GM18519 (cell line): ENCODE measurements at regions not wholly inside any gene's neighbourhood (a gene's known extent, or its start where the extent isn't known, plus 50 kb on each side); places are given as distances from the start of the nearest gene placed in this dataset.

ENCODE experiments used
- ATAC-seq: cut with Tn5 transposase; IDR thresholded peaks from one replicate; pipeline ENCODE4 v1.9.1; 2021; ENCODE audit warnings: mild to moderate bottlenecking, moderate library complexity; ENCODE audit not compliant: unreplicated experiment, low FRiP score

DNA sequence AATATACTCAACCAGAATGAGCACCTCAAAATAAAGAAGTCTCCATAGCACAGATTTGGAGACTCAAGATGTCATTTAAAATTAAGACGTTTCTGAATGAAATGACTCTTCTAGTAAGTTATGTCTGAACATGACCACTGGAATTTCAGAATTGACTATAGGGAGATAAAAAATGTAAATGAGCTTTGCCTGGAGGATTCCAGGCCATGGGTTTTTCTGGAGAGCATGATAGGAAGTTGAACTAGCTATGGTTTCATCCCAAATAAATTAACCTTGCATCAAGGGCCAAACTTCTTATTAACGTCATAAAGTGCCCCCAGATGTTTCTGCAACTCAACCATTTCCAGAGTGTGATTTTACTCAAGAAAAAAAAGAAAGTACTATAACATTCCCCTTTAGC lies 222.6 kb upstream of the NR2F2 start:
- ATAC-seq: no peak

DNA sequence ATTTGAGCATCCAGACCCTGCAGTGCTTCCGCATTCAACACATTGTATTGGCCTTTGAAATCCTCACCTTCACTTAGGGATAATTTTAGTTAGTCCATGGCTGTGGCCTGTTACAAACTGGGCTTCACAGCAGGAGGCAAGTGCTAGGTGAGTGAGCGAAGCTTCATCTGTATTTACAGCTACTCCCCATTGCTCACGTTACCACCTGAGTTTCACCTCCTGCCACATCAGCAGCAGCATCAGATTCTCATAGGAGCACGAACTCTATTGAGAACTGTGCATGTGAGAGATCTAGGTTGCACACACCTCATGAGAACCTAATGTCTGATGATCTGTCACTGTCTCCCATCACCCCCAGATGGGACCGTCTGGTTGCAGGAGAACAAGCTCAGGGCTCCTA lies 222.1 kb upstream of the NR2F2 start:
- ATAC-seq: no peak

- ATAC-seq: no peak
These were observed 220.7 kb upstream of the NR2F2 start for GRCh38 chr15:96109820-96110219.

GRCh38 chr15:96112018-96112417 lies 218.5 kb upstream of the NR2F2 start:
- ATAC-seq: no peak

DNA sequence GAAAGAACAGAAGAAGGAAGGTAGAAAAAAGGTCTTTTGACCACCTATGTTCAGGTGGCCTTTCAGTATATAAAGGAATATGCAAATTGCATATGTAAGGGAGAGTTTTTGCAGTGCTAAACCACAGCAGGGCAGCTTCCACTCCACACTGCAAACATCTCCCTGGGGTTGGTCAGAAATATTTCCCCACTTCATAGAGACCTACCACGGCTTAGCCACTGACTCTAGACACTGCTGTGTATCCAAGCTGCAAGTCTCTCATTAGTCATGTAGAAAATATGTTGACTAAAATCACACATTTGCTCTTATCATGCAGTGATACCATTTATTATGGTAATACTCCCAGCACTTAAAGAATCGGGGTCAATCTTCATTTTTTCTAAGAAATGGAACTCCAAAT lies 214.9 kb upstream of the NR2F2 start:
- ATAC-seq: no peak

GRCh38 chr15:96117270-96117669 lies 213.2 kb upstream of the NR2F2 start:
- ATAC-seq: no peak

GRCh38 chr15:96119734-96120133 lies 210.8 kb upstream of the NR2F2 start:
- ATAC-seq: no peak

- no peak for ATAC-seq
These were observed 209.2 kb upstream of the NR2F2 start for GRCh38 chr15:96121086-96121920.

- no peak for ATAC-seq
These were observed 208.1 kb upstream of the NR2F2 start for GRCh38 chr15:96122077-96123027.

- no peak for ATAC-seq
These were observed 207.5 kb upstream of the NR2F2 start for GRCh38 chr15:96123028-96123400.

GRCh38 chr15:96123630-96124187 lies 206.8 kb upstream of the NR2F2 start:
- ATAC-seq: no peak

DNA sequence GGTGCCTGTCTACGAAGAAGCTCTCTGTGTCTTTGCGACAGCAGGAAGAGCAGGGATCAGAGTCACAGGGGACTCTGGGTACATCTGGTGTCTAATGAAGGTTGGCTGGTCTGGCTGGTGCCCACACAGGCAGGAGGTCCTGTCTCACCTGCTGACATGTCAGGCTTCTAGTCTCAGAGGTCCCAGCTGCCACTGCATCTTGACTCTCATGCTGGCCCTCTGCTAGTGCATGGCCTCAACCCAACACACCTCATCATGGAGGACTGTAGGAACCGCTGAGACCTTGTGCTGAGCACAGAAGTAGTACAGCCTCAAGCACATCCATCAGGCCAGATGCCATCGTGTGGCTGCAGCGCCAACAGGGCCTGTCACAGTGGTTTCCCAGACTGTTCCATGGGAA lies 206.1 kb upstream of the NR2F2 start:
- ATAC-seq: no peak

GRCh38 chr15:96125721-96126415 lies 204.6 kb upstream of the NR2F2 start:
- no peak for ATAC-seq

GRCh38 chr15:96126859-96127258 lies 203.6 kb upstream of the NR2F2 start:
- ATAC-seq: no peak

GRCh38 chr15:96130734-96131133 lies 199.8 kb upstream of the NR2F2 start:
- no peak for ATAC-seq

DNA sequence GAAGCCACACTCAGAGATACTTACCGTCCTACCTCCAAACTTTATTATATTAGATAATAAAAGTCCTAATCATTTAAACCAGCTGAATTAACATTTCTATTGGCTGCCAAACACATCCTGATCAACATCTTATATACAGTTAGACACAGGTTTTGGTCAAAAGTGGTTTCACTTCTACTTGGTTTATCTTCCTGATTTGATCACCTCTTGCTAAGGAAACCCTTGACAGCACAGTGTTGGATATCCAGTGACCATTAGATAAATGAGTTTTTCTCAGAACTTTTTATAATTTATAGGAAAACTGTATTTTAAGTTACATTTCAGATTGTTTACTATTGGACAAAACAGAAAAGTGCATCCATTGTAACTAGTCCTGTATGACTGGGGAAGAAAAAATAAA lies 198.4 kb upstream of the NR2F2 start:
- no peak for ATAC-seq

DNA sequence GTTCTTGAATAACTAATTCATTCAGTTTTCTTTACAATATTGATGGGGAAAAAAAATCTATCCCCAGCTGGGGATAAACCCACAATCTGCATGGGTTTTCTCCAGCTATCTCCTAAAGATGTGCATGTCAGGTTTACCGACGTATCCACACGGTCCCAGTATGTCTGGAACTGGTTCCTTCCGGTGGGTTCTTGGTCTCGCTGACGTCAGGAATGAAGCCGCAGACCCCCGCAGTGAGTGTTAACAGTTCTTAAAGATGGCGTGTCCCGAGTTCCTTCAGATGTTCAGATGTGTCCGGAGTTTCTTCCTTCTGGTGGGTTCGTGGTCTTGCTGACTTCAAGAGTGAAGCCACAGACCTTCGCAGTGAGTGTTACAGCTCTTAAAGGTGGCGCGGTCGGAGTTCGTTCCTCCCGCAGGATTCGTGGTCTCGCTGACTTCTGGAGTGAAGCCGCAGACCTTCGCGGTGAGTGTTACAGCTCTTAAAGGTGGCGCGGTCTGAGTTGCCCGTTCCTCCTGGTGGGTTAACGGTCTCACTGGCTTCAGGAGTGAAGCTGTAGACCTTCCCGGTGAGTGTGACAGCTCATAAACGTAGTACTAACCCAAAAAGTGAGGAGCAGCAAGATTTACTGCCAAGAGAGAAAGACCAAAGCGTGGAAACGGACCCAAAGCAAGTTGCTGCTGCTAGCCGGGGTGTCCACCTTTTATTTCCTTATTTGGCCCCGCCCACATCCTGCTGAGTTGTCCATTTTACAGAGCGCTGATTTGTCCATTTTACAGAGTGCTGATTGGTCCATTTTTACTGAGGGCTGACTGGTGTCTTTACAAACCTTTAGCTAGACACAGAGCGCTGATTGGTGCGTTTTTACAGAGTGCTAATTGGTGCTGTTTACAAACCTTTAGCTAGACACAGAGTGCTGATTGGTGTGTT lies 195.1 kb upstream of the NR2F2 start:
- no peak for ATAC-seq

DNA sequence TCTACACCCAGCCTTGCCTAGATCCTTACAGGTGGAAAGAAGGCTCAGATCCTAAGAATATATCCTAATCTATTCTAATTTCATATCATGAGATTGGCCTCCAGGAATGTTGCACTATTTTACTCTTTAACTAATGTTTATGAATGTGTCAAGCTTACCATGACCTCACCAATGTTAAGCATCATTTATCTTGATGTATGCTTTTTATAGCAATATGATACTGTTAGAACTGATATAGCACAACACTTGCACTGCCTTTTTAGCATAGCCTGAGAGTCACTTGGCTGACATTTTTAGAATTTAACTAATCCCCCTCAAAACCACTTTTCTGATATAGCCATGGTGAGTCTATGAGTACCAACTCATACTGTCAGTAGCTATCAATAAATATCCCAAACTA lies 191.5 kb upstream of the NR2F2 start:
- no peak for ATAC-seq

- no peak for ATAC-seq
These were observed 188.0 kb upstream of the NR2F2 start for GRCh38 chr15:96142498-96142897.

DNA sequence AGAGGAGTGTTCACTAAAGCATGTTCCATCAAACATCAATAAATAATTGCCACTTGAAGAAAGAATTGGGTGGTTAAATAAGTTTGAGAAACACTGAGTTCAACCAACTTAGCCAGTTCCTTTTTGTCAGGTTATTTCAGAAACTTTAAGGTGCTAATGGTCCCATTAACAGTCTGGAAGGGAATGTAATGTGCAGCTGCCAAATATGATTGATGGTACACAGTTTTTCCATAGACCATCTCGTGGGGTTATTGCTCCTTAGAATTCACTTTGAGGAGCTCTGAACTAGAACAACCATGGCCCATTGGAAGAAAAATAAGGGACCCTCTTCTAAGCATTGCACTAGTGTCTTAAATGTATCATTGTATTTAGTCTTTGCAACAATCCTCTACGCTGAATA lies 185.8 kb upstream of the NR2F2 start:
- no peak for ATAC-seq
